ENCODE measurements at regions not wholly inside any gene's neighbourhood (a gene's known extent, or its start where the extent isn't known, plus 50 kb on each side); places are given as distances from the start of the nearest gene placed in this dataset.

DNA sequence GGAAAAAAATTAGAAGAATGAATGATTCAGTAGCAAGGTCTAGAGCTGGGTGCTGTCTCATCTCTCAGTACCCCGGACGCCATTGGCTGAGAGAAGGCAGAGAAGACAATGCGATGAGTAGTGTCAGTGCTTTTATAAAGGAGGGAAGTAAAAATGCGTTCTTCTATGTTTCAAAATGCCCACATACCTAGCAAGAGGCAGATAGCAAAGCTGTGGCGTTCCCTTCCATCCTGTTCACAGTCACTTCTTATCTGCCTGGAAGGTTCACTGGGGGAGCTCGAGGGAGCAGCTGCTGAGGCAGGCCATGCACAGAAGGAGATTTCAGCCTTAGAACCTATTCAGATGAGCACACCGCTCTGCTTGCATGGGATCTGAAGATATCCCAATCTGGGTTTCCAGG lies 234.0 kb downstream of the RPLP1 start:
- TF ChIP-seq, protein P1, sequence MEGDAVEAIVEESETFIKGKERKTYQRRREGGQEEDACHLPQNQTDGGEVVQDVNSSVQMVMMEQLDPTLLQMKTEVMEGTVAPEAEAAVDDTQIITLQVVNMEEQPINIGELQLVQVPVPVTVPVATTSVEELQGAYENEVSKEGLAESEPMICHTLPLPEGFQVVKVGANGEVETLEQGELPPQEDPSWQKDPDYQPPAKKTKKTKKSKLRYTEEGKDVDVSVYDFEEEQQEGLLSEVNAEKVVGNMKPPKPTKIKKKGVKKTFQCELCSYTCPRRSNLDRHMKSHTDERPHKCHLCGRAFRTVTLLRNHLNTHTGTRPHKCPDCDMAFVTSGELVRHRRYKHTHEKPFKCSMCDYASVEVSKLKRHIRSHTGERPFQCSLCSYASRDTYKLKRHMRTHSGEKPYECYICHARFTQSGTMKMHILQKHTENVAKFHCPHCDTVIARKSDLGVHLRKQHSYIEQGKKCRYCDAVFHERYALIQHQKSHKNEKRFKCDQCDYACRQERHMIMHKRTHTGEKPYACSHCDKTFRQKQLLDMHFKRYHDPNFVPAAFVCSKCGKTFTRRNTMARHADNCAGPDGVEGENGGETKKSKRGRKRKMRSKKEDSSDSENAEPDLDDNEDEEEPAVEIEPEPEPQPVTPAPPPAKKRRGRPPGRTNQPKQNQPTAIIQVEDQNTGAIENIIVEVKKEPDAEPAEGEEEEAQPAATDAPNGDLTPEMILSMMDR (optimal IDR thresholded peaks at IDR 0.05 in 1 of 3, IDR thresholded peaks at IDR 0.05 in 1 of 3, conservative IDR thresholded peaks at IDR 0.05 in 1 of 3; ENCODE audit: extremely low read depth in 1 of 3, insufficient read depth in 2 of 3, low read length in 3 of 3) = no peak
- no peak for TF ChIP-seq EZH2 (IDR thresholded peaks at IDR 0.05; ENCODE audit: low read length)

Measured in keratinocyte (primary cell).